Gastroesophageal sphincter (tissue), 4 donors: ENCODE measurements at regions not wholly inside any gene's neighbourhood (a gene's known extent, or its start where the extent isn't known, plus 50 kb on each side); places are given as distances from the start of the nearest gene placed in this dataset.
"Not testable (repeated sequence)": the region's sequence is repeated elsewhere in the genome, so short reads cannot be mapped to it uniquely, and the experiment has no call there.

Experiments used
- ATAC-seq: fragments of 150-250 bp; one replicate; pipeline ENCODE4 v1.9.1; 2016; ENCODE audit warnings: mild to moderate bottlenecking, moderate library complexity
- H3K27ac ChIP-seq, 4 donors: fragments of 200-600 bp; sonication (generic) in 3 of 4; 1 replicate in 3 of 4; 2 replicates in 1 of 4; pipeline ENCODE4 v1.5.1; 2016 to 2019
- H3K27me3 ChIP-seq: fragments of 200-600 bp; sonication (generic); one replicate; pipeline ENCODE4 v1.5.1; 2019
- H3K36me3 ChIP-seq, 2 donors: fragments of 200-600 bp; sonication (generic); one replicate each; pipeline ENCODE4 v1.5.1; 2019; ENCODE audit warnings: control low read depth in 1 of 2
- H3K4me1 ChIP-seq, 3 donors: fragments of 200-600 bp; sonication (generic); 1 replicate in 2 of 3; 2 replicates in 1 of 3; pipeline ENCODE4 v1.5.1; 2016 to 2019; ENCODE audit warnings: control low read depth in 2 of 3
- H3K4me3 ChIP-seq, 2 donors: fragments of 200-600 bp; sonication (generic); one replicate each; pipeline ENCODE4 v1.5.1; 2019; ENCODE audit warnings: mild to moderate bottlenecking in 1 of 2, moderate library complexity in 1 of 2
- H3K9me3 ChIP-seq, 3 donors: fragments of 200-600 bp; sonication (generic); one replicate each; pipeline ENCODE4 v1.5.1; 2017 to 2019; ENCODE audit warnings: control low read depth in 2 of 3
- EP300 ChIP-seq: sonication (generic); formaldehyde crosslinking; IDR thresholded peaks from one replicate; pipeline ENCODE4 v1.6.1; 2017; ENCODE audit warnings: antibody characterized with exemption, mild to moderate bottlenecking
- POLR2A ChIP-seq, 2 donors: fragments of 450-650 bp; IDR thresholded peaks; one replicate each; pipeline ENCODE4 v1.6.1; 2017; ENCODE audit warnings: antibody characterized with exemption in 2 of 2, mild to moderate bottlenecking in 2 of 2, moderate library complexity in 1 of 2
- POLR2AphosphoS5 ChIP-seq: sonication (generic); formaldehyde crosslinking; IDR thresholded peaks from one replicate; pipeline ENCODE4 v1.6.1; 2017; ENCODE audit warnings: antibody characterized with exemption
- WGBS, 2 donors: methylation state at CpG; one replicate each; pipeline ENCODE4 v1.1.5; 2018; ENCODE audit warnings: low coverage in 1 of 2; 5-methylcytosine and 5-hydroxymethylcytosine counted together
- TF ChIP-seq, protein P1 (sequence below), 4 experiments: fragments of 200-600 bp in 2 of 4; fragments of 450-650 bp in 2 of 4; sonication (generic) in 1 of 4; IDR thresholded peaks; one replicate each; pipeline ENCODE4 v1.5.1; 2017 to 2019; ENCODE audit warnings: antibody characterized with exemption in 4 of 4, mild to moderate bottlenecking in 2 of 4, moderate library complexity in 2 of 4

DNA sequence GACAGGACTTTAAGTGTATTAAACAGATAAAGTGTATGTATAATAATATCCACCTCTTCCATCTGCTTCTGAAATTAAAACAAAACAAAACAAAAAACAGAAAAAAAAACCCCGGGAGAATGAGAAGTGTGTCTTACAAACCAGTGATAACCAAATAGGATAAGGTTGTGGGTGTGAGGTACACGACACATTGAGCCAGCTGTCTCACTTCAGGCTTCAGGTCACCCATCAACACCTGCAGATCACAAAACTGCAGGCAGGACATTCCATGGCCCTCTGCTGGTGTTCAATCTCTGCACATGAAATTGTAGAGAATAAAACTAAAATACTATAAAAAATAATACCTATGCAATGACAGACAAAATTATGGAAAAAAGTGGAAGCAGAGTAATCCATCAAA, 339.9 kb downstream of the SFMBT2 start:
- H3K27me3 ChIP-seq = peaks cover 7% of the 10 kb centered on the region
- TF ChIP-seq EP300 = no peak
- TF ChIP-seq, protein P1, sequence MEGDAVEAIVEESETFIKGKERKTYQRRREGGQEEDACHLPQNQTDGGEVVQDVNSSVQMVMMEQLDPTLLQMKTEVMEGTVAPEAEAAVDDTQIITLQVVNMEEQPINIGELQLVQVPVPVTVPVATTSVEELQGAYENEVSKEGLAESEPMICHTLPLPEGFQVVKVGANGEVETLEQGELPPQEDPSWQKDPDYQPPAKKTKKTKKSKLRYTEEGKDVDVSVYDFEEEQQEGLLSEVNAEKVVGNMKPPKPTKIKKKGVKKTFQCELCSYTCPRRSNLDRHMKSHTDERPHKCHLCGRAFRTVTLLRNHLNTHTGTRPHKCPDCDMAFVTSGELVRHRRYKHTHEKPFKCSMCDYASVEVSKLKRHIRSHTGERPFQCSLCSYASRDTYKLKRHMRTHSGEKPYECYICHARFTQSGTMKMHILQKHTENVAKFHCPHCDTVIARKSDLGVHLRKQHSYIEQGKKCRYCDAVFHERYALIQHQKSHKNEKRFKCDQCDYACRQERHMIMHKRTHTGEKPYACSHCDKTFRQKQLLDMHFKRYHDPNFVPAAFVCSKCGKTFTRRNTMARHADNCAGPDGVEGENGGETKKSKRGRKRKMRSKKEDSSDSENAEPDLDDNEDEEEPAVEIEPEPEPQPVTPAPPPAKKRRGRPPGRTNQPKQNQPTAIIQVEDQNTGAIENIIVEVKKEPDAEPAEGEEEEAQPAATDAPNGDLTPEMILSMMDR (IDR thresholded peaks at IDR 0.05) = no peak
- TF ChIP-seq POLR2A (IDR thresholded peaks at IDR 0.05) = no peak
- no peak for TF ChIP-seq POLR2AphosphoS5
- no peak for ATAC-seq
- WGBS, 2 donors = 63 to 86% methylated on average over 2 of the region's 2 CpGs
- H3K36me3 ChIP-seq = no peaks in the 10 kb centered on the region
- no peak overlapping the region for H3K27ac ChIP-seq
- peaks cover 0 to 12% (median 0%) of the 10 kb centered on the region in 3 donors for H3K4me1 ChIP-seq
- no peak overlapping the region for H3K4me3 ChIP-seq
- H3K9me3 ChIP-seq = no peaks in the 10 kb centered on the region

DNA sequence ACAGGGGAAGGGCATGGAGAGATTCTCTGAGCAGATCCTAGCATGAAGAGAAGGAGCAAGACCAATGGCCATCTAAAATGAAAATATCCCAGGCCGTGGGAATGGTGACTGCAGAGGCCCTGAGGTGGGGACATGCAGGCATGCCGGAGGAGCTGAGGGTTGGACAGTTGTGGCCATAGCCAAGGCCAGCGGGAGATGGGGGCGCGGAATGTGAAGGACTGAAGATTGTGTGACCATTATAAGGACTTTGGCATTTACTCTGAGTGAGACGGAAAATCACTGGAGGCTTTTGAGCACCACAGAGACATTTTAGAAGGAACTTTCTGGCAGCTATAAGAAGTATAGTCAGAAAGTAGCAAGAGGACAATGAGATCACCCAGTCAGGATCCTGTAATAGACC, 341.1 kb downstream of the SFMBT2 start:
- H3K27ac ChIP-seq = no peak overlapping the region

DNA sequence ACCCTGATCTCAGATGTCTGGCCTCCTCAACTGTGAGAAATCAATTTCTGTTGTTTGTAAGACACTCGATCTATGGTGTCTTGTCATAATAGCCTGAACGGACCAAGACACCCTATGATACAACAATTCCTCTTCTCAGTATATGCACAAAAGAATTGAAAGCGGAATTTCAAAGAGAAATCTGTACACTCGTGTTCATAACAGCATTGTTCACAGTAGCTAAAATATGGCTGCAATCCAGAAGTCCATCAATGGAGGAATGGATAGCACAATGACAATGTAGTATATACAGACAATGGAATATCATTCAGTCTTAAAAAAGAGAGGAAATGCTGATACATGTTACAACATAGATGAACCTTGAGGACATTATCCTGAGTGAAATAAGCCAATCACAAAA, 354.6 kb downstream of the SFMBT2 start:
- Histone ChIP-seq H3K27me3 (no peaks in the 10 kb centered on the region), H3K9me3 (no peaks in the 10 kb centered on the region), H3K4me3 (no peak overlapping the region), H3K4me1 (no peaks in the 10 kb centered on the region), H3K36me3 (no peaks in the 10 kb centered on the region), H3K27ac (no peak overlapping the region)
- TF ChIP-seq POLR2A (IDR thresholded peaks at IDR 0.05) (no peak), EP300 (no peak), POLR2AphosphoS5 (no peak)
- TF ChIP-seq, protein P1 (IDR thresholded peaks at IDR 0.05) = no peak
- WGBS, 2 donors = 83 to 85% methylated on average over 4 of the region's 4 CpGs
- ATAC-seq = no peak

More for the DNA sequence above, 341.1 kb downstream of the SFMBT2 start:
- Histone ChIP-seq H3K4me3 (no peak overlapping the region), H3K27me3 (peaks cover 7% of the 10 kb centered on the region), H3K9me3 (no peaks in the 10 kb centered on the region), H3K36me3 (no peaks in the 10 kb centered on the region), H3K4me1 (peaks cover 0 to 2% (median 0%) of the 10 kb centered on the region in 3 donors)
- no peak for ATAC-seq
- WGBS, 2 donors = 92 to 94% methylated on average over 2 to 6 of the region's 6 CpGs
- no peak for TF ChIP-seq POLR2A (IDR thresholded peaks at IDR 0.05)
- TF ChIP-seq, protein P1 (IDR thresholded peaks at IDR 0.05) = no peak
- no peak for TF ChIP-seq POLR2AphosphoS5
- no peak for TF ChIP-seq EP300

DNA sequence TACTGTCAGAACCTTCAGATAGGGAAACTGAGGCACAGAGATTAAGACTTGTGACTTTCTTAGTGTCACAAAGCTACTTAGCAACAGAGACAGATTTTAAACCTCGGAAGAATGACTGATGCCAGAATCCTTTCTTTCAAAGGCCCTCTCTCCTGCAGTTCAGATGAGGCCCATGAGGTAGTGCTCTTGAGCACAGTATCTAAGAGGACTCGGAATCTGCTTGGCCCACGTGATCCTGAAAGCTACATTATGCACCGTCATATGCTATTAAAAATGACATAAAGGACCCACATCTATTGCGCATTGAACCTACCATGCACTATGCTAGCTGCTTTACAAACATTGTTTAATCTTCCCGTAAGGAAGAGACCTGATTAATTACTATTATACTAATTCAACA, 355.9 kb downstream of the SFMBT2 start:
- no peaks in the 10 kb centered on the region for H3K36me3 ChIP-seq
- no peaks in the 10 kb centered on the region for H3K4me1 ChIP-seq
- no peak overlapping the region for H3K27ac ChIP-seq
- no peak for ATAC-seq
- no peak overlapping the region for H3K4me3 ChIP-seq
- 66 to 71% methylated on average over 6 of the region's 6 CpGs for WGBS, 2 donors
- no peaks in the 10 kb centered on the region for H3K9me3 ChIP-seq
- TF ChIP-seq, protein P1 (IDR thresholded peaks at IDR 0.05) = peak in 2 of 4 experiments; percentile 15 to 25
- TF ChIP-seq POLR2AphosphoS5 = no peak
- H3K27me3 ChIP-seq = no peaks in the 10 kb centered on the region

DNA sequence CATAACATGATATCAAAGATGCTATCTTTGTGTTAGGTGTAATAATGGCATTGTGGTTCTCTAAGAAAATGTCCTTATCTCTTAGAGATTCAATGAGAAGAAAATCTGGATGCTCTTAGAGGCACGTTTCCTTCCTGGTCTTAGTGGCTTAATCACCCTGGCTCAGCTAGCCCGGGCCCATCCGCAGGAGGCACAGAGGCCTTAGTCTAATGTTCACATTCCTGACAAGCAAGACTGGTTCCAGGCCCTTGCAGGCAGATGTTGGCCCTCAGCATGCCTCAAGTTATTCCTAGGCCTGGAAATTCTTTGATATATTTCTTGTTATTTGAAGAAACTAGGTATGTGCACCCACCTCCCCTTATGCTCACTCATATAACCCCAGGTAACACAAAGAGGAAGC, 357.6 kb downstream of the SFMBT2 start:
- Histone ChIP-seq H3K9me3 (no peaks in the 10 kb centered on the region), H3K4me3 (no peak overlapping the region), H3K4me1 (no peaks in the 10 kb centered on the region), H3K36me3 (no peaks in the 10 kb centered on the region), H3K27ac (no peak overlapping the region), H3K27me3 (no peaks in the 10 kb centered on the region)
- no peak for ATAC-seq
- TF ChIP-seq, protein P1 (IDR thresholded peaks at IDR 0.05) = no peak
- TF ChIP-seq POLR2AphosphoS5 = no peak
- TF ChIP-seq POLR2A (IDR thresholded peaks at IDR 0.05) = no peak
- no peak for TF ChIP-seq EP300
- 88% methylated on average over 3 of the region's 3 CpGs; no CpG with 5 or more reads in 1 of the 2 donors for WGBS, 2 donors

DNA sequence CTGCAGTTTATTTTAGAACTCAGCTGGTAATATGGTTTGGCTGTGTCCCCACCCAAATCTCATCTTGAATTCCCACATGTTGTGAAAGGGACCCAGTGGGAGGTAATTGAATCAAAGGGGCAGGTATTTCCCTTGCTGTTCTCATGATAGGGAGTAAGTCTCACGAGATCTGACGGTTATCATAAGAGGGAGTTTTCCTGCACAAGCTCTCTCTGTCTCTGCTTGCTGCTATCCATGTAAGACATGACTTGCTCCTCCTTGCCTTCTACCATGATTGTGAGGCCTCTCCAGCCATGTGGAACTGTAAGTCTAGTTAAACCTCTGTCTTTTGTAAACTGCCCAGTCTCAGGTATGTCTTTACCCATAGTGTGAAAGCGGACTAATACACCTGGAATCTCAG, 360.8 kb downstream of the SFMBT2 start:
- not testable (repeated sequence) for H3K4me3 ChIP-seq, H3K9me3 ChIP-seq, ATAC-seq, H3K27me3 ChIP-seq, H3K27ac ChIP-seq, H3K4me1 ChIP-seq, H3K36me3 ChIP-seq
- WGBS, 2 donors = 90 to 94% methylated on average over 3 of the region's 3 CpGs
